ENCODE measurements at regions not wholly inside any gene's neighbourhood (a gene's known extent, or its start where the extent isn't known, plus 50 kb on each side); places are given as distances from the start of the nearest gene placed in this dataset.
A peak's percentile ranks its signal among the peaks of the same experiment; 100 is the strongest.

DNA sequence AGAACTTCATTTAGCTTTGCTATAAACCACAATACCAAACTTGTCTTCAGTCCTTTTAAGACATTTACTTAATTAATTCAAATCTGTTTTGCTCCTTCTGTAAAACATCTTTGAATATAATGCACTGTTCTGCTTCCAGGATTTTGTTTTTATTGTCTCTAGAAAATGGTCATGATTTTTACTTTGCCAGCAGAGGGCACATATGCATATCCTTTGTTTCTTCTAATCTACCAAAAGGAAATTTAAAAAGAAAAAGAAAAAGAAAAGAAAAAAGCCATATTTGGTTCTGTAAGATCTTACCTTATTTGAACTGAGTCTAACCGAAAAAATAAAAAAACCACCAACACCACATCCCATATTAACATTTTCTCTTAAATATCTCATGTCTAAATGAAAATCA lies 101.9 kb upstream of the CCSER1 start:
- Histone ChIP-seq H3K27me3 (ENCODE audit: low read length) (0 out of 2 replicates have a peak, but pooled peaks cover 7% of the 10 kb centered on the region), H2AFZ (ENCODE audit: low read length) (no peak overlapping the region), H3K4me2 (ENCODE audit: low read length) (no peak overlapping the region), H3K36me3 (ENCODE audit: low read depth, low read length) (no peaks in the 10 kb centered on the region), H3K9me3 (ENCODE audit: low read length) (no peaks in the 10 kb centered on the region), H3K4me3 (ENCODE audit: low read length) (no peak overlapping the region), H3K4me1 (ENCODE audit: insufficient read depth, low read length) (no peaks in the 10 kb centered on the region; the same call in 1 of the 2 replicates), H3K9me2 (replicated peaks; ENCODE audit: low read length) (no peaks in the 10 kb centered on the region), H3K79me2 (ENCODE audit: low read length) (no peaks in the 10 kb centered on the region), H3K9ac (ENCODE audit: low read length) (no peak overlapping the region), H4K20me1 (ENCODE audit: low read length) (no peaks in the 10 kb centered on the region), H3K27ac (ENCODE audit: low read length) (no peak overlapping the region), H3F3A (ENCODE audit: low read length, unreplicated experiment) (no peaks in the 10 kb centered on the region)
- ATAC-seq = no peak
- no TSS peak for BruUV-seq (replicated peaks)
- DNase-seq = peak; percentile 50
- CTCF ChIA-PET = no interaction called here
- intact Hi-C loops (cut with micrococcal nuclease) = loop anchor here (1.0 to 5.0 kb wide), 4 partner anchors 102 to 268 kb away; partner anchors contain the start of gene CCSER1
- TF ChIP-seq EZH2 (IDR thresholded peaks at IDR 0.05; ENCODE audit: low read length, unreplicated experiment) (no peak), EZH2phosphoT487 (IDR thresholded peaks at IDR 0.05; ENCODE audit: borderline replicate concordance, low read length) (no peak)
- TF ChIP-seq, protein P1, sequence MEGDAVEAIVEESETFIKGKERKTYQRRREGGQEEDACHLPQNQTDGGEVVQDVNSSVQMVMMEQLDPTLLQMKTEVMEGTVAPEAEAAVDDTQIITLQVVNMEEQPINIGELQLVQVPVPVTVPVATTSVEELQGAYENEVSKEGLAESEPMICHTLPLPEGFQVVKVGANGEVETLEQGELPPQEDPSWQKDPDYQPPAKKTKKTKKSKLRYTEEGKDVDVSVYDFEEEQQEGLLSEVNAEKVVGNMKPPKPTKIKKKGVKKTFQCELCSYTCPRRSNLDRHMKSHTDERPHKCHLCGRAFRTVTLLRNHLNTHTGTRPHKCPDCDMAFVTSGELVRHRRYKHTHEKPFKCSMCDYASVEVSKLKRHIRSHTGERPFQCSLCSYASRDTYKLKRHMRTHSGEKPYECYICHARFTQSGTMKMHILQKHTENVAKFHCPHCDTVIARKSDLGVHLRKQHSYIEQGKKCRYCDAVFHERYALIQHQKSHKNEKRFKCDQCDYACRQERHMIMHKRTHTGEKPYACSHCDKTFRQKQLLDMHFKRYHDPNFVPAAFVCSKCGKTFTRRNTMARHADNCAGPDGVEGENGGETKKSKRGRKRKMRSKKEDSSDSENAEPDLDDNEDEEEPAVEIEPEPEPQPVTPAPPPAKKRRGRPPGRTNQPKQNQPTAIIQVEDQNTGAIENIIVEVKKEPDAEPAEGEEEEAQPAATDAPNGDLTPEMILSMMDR (conservative IDR thresholded peaks at IDR 0.05; ENCODE audit: low read depth, low read length) = peak; percentile 75
- POLR2A ChIA-PET (ENCODE audit: unreplicated experiment) = no interaction called here

DNA sequence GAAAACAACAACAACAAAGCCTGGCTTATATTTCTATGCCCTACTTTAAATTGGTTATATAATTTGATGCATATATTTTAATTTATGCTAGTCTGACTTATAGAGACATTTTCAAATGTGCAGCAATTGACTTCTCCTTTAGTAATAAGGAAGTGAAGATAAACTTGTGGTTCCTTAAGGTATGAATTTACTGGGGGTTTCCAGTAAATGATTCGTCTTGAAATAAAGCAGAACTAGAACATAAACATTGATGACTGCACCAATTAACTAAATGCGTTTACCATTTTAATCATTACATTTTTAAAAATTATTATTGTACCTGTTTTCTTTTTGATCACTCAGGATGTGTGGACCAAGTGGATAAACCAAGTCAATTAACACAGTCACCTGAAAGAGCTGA lies 99.6 kb upstream of the CCSER1 start:
- Histone ChIP-seq H3K4me1 (ENCODE audit: insufficient read depth, low read length) (no peaks in the 10 kb centered on the region; the same call in 1 of the 2 replicates), H3K9ac (ENCODE audit: low read length) (no peak overlapping the region), H3K27ac (ENCODE audit: low read length) (no peak overlapping the region), H2AFZ (ENCODE audit: low read length) (no peak overlapping the region), H3K79me2 (ENCODE audit: low read length) (no peaks in the 10 kb centered on the region), H3K9me3 (ENCODE audit: low read length) (no peaks in the 10 kb centered on the region), H3K4me2 (ENCODE audit: low read length) (no peak overlapping the region), H3K27me3 (ENCODE audit: low read length) (no peaks in the 10 kb centered on the region; the same call in 1 of the 2 replicates), H3K36me3 (ENCODE audit: low read depth, low read length) (no peaks in the 10 kb centered on the region), H3K9me2 (replicated peaks; ENCODE audit: low read length) (no peaks in the 10 kb centered on the region), H3F3A (ENCODE audit: low read length, unreplicated experiment) (no peaks in the 10 kb centered on the region), H4K20me1 (ENCODE audit: low read length) (no peaks in the 10 kb centered on the region), H3K4me3 (ENCODE audit: low read length) (no peak overlapping the region)
- ATAC-seq = no peak
- no TSS peak for BruUV-seq (replicated peaks)
- TF ChIP-seq EZH2phosphoT487 (IDR thresholded peaks at IDR 0.05; ENCODE audit: borderline replicate concordance, low read length) (no peak), EZH2 (IDR thresholded peaks at IDR 0.05; ENCODE audit: low read length, unreplicated experiment) (no peak)
- TF ChIP-seq, protein P1 (conservative IDR thresholded peaks at IDR 0.05; ENCODE audit: low read depth, low read length) = no peak
- intact Hi-C loops (cut with micrococcal nuclease) = loop anchor here (5.0 kb wide), 1 partner anchor 100 kb away; the partner anchor contains the start of gene CCSER1
- POLR2A ChIA-PET (ENCODE audit: unreplicated experiment) = no interaction called here
- no peak for DNase-seq
- CTCF ChIA-PET = no interaction called here

DNA sequence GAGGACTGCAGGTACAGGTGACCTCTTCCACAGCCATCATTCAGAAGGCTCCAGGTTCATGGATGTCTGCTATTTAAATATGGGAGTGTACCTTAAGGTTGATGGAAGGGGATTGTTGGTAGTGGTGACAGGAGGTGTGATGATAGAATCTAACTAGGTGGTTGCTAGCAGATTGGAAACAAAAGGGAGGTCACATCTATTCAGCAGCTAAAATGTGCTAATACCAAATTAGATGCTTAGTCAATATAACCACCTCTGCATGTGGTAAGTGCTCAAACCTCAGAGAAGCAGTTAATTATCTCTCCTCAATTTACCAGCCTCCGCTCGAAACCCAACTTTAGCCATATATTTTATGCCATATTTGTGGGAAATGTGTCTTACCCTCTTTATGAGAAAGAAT lies 98.7 kb upstream of the CCSER1 start:
- H3K4me1 ChIP-seq (ENCODE audit: insufficient read depth, low read length) = no peaks in the 10 kb centered on the region
- H3K27me3 ChIP-seq (ENCODE audit: low read length) = no peaks in the 10 kb centered on the region; the same call in 1 of the 2 replicates
- H3K4me2 ChIP-seq (ENCODE audit: low read length) = no peak overlapping the region
- no TSS peak for BruUV-seq (replicated peaks)
- ATAC-seq (no peak), DNase-seq (no peak)
- CTCF ChIA-PET = no interaction called here
- H3K36me3 ChIP-seq (ENCODE audit: low read depth, low read length) = no peaks in the 10 kb centered on the region
- intact Hi-C loops (cut with micrococcal nuclease) = loop anchor here (5.0 kb wide), 1 partner anchor 99 kb away; the partner anchor contains the start of gene CCSER1
- no peaks in the 10 kb centered on the region for H4K20me1 ChIP-seq (ENCODE audit: low read length)
- no peaks in the 10 kb centered on the region for H3K9me3 ChIP-seq (ENCODE audit: low read length)
- no peaks in the 10 kb centered on the region for H3K79me2 ChIP-seq (ENCODE audit: low read length)
- H3K4me3 ChIP-seq (ENCODE audit: low read length) = no peak overlapping the region
- H2AFZ ChIP-seq (ENCODE audit: low read length) = no peak overlapping the region
- H3K9me2 ChIP-seq (replicated peaks; ENCODE audit: low read length) = no peaks in the 10 kb centered on the region
- no peak overlapping the region for H3K27ac ChIP-seq (ENCODE audit: low read length)
- H3F3A ChIP-seq (ENCODE audit: low read length, unreplicated experiment) = no peaks in the 10 kb centered on the region
- no peak for TF ChIP-seq EZH2 (IDR thresholded peaks at IDR 0.05; ENCODE audit: low read length, unreplicated experiment)
- no peak for TF ChIP-seq EZH2phosphoT487 (IDR thresholded peaks at IDR 0.05; ENCODE audit: borderline replicate concordance, low read length)
- TF ChIP-seq, protein P1 (conservative IDR thresholded peaks at IDR 0.05; ENCODE audit: low read depth, low read length) = no peak
- no peak overlapping the region for H3K9ac ChIP-seq (ENCODE audit: low read length)
- POLR2A ChIA-PET (ENCODE audit: unreplicated experiment) = no interaction called here

All from PC-3 (cell line).